Liver (tissue), 8 donors: ENCODE measurements at regions not wholly inside any gene's neighbourhood (a gene's known extent, or its start where the extent isn't known, plus 50 kb on each side); places are given as distances from the start of the nearest gene placed in this dataset.

Experiments used
- DNase-seq: peaks from one replicate; pipeline ENCODE4 v3.0.0-alpha.2; 2017; ENCODE audit warnings: low spot score
- H3K27ac ChIP-seq, 2 donors: one replicate each; pipeline ENCODE4 v1.7.0; 2013; ENCODE audit warnings: inconsistent platforms in 2 of 2, low read length in 2 of 2, control low read depth in 1 of 2, low read depth in 1 of 2, mild to moderate bottlenecking in 1 of 2
- H3K27me3 ChIP-seq, 4 donors: one replicate each; pipeline versions ENCODE4 v1.6.1 to v1.7.0; 2013; ENCODE audit warnings: low read length in 3 of 4, inconsistent platforms in 1 of 4, mild to moderate bottlenecking in 1 of 4, moderate library complexity in 1 of 4; ENCODE audit not compliant: control insufficient read depth in 4 of 4, insufficient read depth in 4 of 4
- H3K36me3 ChIP-seq, 4 donors: one replicate each; pipeline versions ENCODE4 v1.6.1 to v1.7.0; 2013; ENCODE audit warnings: low read length in 3 of 4, mild to moderate bottlenecking in 3 of 4, low read depth in 1 of 4, moderate library complexity in 1 of 4; ENCODE audit not compliant: control insufficient read depth in 4 of 4, insufficient read depth in 3 of 4
- H3K4me1 ChIP-seq, 4 donors: one replicate each; pipeline versions ENCODE4 v1.6.1 to v1.7.0; 2013; ENCODE audit warnings: low read length in 3 of 4, mild to moderate bottlenecking in 3 of 4, moderate library complexity in 1 of 4; ENCODE audit not compliant: control insufficient read depth in 4 of 4, insufficient read depth in 4 of 4
- H3K4me3 ChIP-seq, 3 donors: one replicate each; pipeline versions ENCODE4 v1.6.1 to v1.7.0; 2013; ENCODE audit warnings: low read length in 3 of 3, control low read depth in 1 of 3, low read depth in 1 of 3, mild to moderate bottlenecking in 1 of 3
- H3K9ac ChIP-seq, 2 donors: one replicate each; pipeline ENCODE4 v1.7.0; 2013; ENCODE audit warnings: low read length in 2 of 2, mild to moderate bottlenecking in 2 of 2, moderate library complexity in 2 of 2, control low read depth in 1 of 2, low read depth in 1 of 2
- H3K9me3 ChIP-seq, 4 donors: one replicate each; pipeline versions ENCODE4 v1.6.1 to v1.7.0; 2013; ENCODE audit warnings: low read length in 3 of 4; ENCODE audit not compliant: control insufficient read depth in 4 of 4
- FOXA1 ChIP-seq: IDR thresholded peaks from 2 replicates; pipeline ENCODE4 v1.6.1; 2016; ENCODE audit warnings: antibody characterized with exemption
- GABPA ChIP-seq, 2 donors: IDR thresholded peaks in 1 of 2; conservative IDR thresholded peaks in 1 of 2; 2 replicates each; pipeline ENCODE4 v1.6.1; 2016; ENCODE audit warnings: antibody characterized with exemption in 2 of 2, mild to moderate bottlenecking in 1 of 2, moderate library complexity in 1 of 2
- HNF4A ChIP-seq, 2 donors: conservative IDR thresholded peaks; 2 replicates each; pipeline ENCODE4 v1.6.1; 2016; ENCODE audit warnings: antibody characterized with exemption in 2 of 2, mild to moderate bottlenecking in 2 of 2
- HNF4G ChIP-seq: IDR thresholded peaks from 2 replicates; pipeline ENCODE4 v1.6.1; 2016; ENCODE audit warnings: antibody characterized with exemption
- NR2F2 ChIP-seq: IDR thresholded peaks from 2 replicates; pipeline ENCODE4 v1.6.1; 2016; ENCODE audit warnings: antibody characterized with exemption
- RAD21 ChIP-seq, 2 donors: IDR thresholded peaks; 2 replicates each; pipeline ENCODE4 v1.6.1; 2016; ENCODE audit warnings: antibody characterized with exemption in 2 of 2, mild to moderate bottlenecking in 2 of 2
- RXRA ChIP-seq, 2 donors: IDR thresholded peaks; 2 replicates each; pipeline ENCODE4 v1.6.1; 2017 to 2018; ENCODE audit warnings: antibody characterized with exemption in 2 of 2, mild to moderate bottlenecking in 1 of 2
- SP1 ChIP-seq: IDR thresholded peaks from 2 replicates; pipeline ENCODE4 v1.6.1; 2018; ENCODE audit warnings: antibody characterized with exemption, mild to moderate bottlenecking
- TAF1 ChIP-seq: conservative IDR thresholded peaks from 2 replicates; pipeline ENCODE4 v1.6.1; 2016; ENCODE audit warnings: antibody characterized with exemption, mild to moderate bottlenecking
- WGBS: extraction: QIAGEN DNeasy Blood & Tissue Kit; methylation state at CpG from one replicate; pipeline ENCODE4 v1.1.7; 2013; 5-methylcytosine and 5-hydroxymethylcytosine counted together
- TF ChIP-seq, protein P1 (sequence below): fragments of 150-350 bp; IDR thresholded peaks from 2 replicates; pipeline ENCODE4 v1.5.1; 2017; ENCODE audit warnings: improper control_type of control experiment, low read depth, low read length; ENCODE audit not compliant: missing input control
- TF ChIP-seq, protein P2 (sequence below): IDR thresholded peaks from 2 replicates; pipeline ENCODE4 v1.6.1; 2016; ENCODE audit warnings: antibody characterized with exemption
- TF ChIP-seq, protein P3 (sequence below): IDR thresholded peaks from 2 replicates; pipeline ENCODE4 v1.6.1; 2016; ENCODE audit warnings: antibody characterized with exemption
- TF ChIP-seq, protein P4 (sequence below): IDR thresholded peaks from 2 replicates; pipeline ENCODE4 v1.6.1; 2016; ENCODE audit warnings: antibody characterized with exemption, mild to moderate bottlenecking
- donor health status: healthy.
- donor health status: healthy.
- donor health status: healthy.
- donor health status: healthy.
- donor health status: healthy.

DNA sequence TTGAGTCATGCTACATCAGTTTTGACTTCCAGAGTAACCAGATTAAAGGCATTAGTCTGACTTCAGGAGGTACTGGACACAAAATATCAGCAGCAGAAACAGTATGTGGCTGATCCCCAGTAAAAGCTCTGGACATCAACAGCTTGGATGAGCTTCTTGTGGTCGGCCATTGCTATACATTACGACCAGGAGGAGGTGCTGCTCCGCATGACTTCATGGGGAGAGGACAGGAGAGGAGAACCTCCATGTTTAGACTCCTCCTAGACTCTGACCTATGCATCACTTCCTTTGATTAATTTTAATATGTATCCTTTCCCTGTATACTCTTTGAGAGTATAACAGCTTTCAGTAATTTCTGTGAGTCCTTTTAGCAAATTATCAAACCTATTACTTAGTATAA is 285.6 kb upstream of the ARHGEF26 start (continued):
- TF ChIP-seq, protein P1, sequence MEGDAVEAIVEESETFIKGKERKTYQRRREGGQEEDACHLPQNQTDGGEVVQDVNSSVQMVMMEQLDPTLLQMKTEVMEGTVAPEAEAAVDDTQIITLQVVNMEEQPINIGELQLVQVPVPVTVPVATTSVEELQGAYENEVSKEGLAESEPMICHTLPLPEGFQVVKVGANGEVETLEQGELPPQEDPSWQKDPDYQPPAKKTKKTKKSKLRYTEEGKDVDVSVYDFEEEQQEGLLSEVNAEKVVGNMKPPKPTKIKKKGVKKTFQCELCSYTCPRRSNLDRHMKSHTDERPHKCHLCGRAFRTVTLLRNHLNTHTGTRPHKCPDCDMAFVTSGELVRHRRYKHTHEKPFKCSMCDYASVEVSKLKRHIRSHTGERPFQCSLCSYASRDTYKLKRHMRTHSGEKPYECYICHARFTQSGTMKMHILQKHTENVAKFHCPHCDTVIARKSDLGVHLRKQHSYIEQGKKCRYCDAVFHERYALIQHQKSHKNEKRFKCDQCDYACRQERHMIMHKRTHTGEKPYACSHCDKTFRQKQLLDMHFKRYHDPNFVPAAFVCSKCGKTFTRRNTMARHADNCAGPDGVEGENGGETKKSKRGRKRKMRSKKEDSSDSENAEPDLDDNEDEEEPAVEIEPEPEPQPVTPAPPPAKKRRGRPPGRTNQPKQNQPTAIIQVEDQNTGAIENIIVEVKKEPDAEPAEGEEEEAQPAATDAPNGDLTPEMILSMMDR = no peak
- no peak for TF ChIP-seq SP1
- TF ChIP-seq FOXA1 = no peak
- TF ChIP-seq GABPA (IDR thresholded peaks at IDR 0.05 in 1 of 2, conservative IDR thresholded peaks at IDR 0.05 in 1 of 2) = no peak
- TF ChIP-seq RAD21 (IDR thresholded peaks at IDR 0.05) = no peak

DNA sequence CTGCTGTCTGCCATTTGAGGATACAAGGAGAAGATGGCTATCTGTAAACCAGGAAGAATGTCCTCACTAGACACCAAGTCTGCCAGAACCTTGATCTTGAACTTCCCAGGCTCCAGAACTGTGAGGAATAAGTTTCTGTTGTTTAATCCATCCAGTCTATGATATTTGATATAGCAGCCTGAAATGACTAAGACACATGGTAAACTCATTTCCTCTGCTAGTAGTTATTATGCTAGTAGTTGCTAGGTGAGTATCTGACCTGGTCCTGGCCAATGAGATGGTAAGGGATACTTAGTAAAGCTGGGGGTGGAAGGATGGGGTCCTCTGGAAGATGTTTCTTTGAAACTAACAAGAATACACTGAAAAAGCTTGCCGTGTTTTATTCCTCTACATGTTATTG is 280.7 kb upstream of the ARHGEF26 start:
- WGBS = 93% methylated on average over 1 of the region's 1 CpG
- Histone ChIP-seq H3K4me3 (no peak overlapping the region), H3K4me1 (no peaks in the 10 kb centered on the region)

More for the DNA sequence above, 280.7 kb upstream of the ARHGEF26 start:
- Histone ChIP-seq H3K27me3 (peaks cover 0 to 14% (median 0%) of the 10 kb centered on the region in 4 donors), H3K36me3 (no peaks in the 10 kb centered on the region), H3K27ac (no peak overlapping the region), H3K9ac (no peak overlapping the region), H3K9me3 (peaks cover 0 to 3% (median 0%) of the 10 kb centered on the region in 4 donors)
- DNase-seq = no peak
- TF ChIP-seq, protein P1 = no peak
- TF ChIP-seq SP1 (no peak), TAF1 (no peak), FOXA1 (no peak), GABPA (IDR thresholded peaks at IDR 0.05 in 1 of 2, conservative IDR thresholded peaks at IDR 0.05 in 1 of 2) (no peak), HNF4A (conservative IDR thresholded peaks at IDR 0.05) (no peak), NR2F2 (no peak), HNF4G (no peak), RXRA (IDR thresholded peaks at IDR 0.05) (no peak), RAD21 (IDR thresholded peaks at IDR 0.05) (no peak)
- TF ChIP-seq, protein P2, sequence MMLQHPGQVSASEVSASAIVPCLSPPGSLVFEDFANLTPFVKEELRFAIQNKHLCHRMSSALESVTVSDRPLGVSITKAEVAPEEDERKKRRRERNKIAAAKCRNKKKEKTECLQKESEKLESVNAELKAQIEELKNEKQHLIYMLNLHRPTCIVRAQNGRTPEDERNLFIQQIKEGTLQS = no peak
- TF ChIP-seq, protein P3, sequence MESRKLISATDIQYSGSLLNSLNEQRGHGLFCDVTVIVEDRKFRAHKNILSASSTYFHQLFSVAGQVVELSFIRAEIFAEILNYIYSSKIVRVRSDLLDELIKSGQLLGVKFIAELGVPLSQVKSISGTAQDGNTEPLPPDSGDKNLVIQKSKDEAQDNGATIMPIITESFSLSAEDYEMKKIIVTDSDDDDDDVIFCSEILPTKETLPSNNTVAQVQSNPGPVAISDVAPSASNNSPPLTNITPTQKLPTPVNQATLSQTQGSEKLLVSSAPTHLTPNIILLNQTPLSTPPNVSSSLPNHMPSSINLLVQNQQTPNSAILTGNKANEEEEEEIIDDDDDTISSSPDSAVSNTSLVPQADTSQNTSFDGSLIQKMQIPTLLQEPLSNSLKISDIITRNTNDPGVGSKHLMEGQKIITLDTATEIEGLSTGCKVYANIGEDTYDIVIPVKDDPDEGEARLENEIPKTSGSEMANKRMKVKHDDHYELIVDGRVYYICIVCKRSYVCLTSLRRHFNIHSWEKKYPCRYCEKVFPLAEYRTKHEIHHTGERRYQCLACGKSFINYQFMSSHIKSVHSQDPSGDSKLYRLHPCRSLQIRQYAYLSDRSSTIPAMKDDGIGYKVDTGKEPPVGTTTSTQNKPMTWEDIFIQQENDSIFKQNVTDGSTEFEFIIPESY = no peak
- TF ChIP-seq, protein P4, sequence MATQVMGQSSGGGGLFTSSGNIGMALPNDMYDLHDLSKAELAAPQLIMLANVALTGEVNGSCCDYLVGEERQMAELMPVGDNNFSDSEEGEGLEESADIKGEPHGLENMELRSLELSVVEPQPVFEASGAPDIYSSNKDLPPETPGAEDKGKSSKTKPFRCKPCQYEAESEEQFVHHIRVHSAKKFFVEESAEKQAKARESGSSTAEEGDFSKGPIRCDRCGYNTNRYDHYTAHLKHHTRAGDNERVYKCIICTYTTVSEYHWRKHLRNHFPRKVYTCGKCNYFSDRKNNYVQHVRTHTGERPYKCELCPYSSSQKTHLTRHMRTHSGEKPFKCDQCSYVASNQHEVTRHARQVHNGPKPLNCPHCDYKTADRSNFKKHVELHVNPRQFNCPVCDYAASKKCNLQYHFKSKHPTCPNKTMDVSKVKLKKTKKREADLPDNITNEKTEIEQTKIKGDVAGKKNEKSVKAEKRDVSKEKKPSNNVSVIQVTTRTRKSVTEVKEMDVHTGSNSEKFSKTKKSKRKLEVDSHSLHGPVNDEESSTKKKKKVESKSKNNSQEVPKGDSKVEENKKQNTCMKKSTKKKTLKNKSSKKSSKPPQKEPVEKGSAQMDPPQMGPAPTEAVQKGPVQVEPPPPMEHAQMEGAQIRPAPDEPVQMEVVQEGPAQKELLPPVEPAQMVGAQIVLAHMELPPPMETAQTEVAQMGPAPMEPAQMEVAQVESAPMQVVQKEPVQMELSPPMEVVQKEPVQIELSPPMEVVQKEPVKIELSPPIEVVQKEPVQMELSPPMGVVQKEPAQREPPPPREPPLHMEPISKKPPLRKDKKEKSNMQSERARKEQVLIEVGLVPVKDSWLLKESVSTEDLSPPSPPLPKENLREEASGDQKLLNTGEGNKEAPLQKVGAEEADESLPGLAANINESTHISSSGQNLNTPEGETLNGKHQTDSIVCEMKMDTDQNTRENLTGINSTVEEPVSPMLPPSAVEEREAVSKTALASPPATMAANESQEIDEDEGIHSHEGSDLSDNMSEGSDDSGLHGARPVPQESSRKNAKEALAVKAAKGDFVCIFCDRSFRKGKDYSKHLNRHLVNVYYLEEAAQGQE = no peak
